ENCODE measurements at regions not wholly inside any gene's neighbourhood (a gene's known extent, or its start where the extent isn't known, plus 50 kb on each side); places are given as distances from the start of the nearest gene placed in this dataset.

- 60 to 66% methylated on average over 2 of the region's 2 CpGs for WGBS, 2 donors
- no peaks in the 10 kb centered on the region for H3K9me3 ChIP-seq
- no peaks in the 10 kb centered on the region for H3K4me1 ChIP-seq
- no peak overlapping the region for H3K4me3 ChIP-seq
- ATAC-seq (ENCODE audit: low FRiP score in 2 of 2) (no peak), DNase-seq (no peak)
- TF ChIP-seq POLR2A (IDR thresholded peaks at IDR 0.05) (no peak), EP300 (IDR thresholded peaks at IDR 0.05) (no peak), POLR2AphosphoS5 (IDR thresholded peaks at IDR 0.05) (no peak), CTCF (IDR thresholded peaks at IDR 0.05) (no peak)
- no peak overlapping the region for H3K27ac ChIP-seq
- no peaks in the 10 kb centered on the region for H3K27me3 ChIP-seq
- H3K36me3 ChIP-seq: no peaks in the 10 kb centered on the region
Observed at GRCh38 chr5:68359699-68360098, 144.1 kb downstream of the PIK3R1 start.

- 75 to 88% methylated on average over 1 of the region's 1 CpG for WGBS, 2 donors
- H3K9me3 ChIP-seq: no peaks in the 10 kb centered on the region
- no peaks in the 10 kb centered on the region for H3K36me3 ChIP-seq
- DNase-seq (no peak), ATAC-seq (ENCODE audit: low FRiP score in 2 of 2) (no peak)
- H3K27me3 ChIP-seq: no peaks in the 10 kb centered on the region
- H3K27ac ChIP-seq: no peak overlapping the region
- no peaks in the 10 kb centered on the region for H3K4me1 ChIP-seq
- no peak for TF ChIP-seq CTCF (IDR thresholded peaks at IDR 0.05)
- TF ChIP-seq EP300 (IDR thresholded peaks at IDR 0.05): no peak
- TF ChIP-seq POLR2A (IDR thresholded peaks at IDR 0.05): no peak
- no peak for TF ChIP-seq POLR2AphosphoS5 (IDR thresholded peaks at IDR 0.05)
- H3K4me3 ChIP-seq: no peak overlapping the region
Observed at GRCh38 chr5:68362331-68362730, 146.8 kb downstream of the PIK3R1 start.

GRCh38 chr5:68365889-68366288 lies 150.3 kb downstream of the PIK3R1 start:
- H3K4me1 ChIP-seq: peaks cover 0 to 4% (median 2%) of the 10 kb centered on the region in 4 donors
- DNase-seq: no peak
- no peak overlapping the region for H3K27ac ChIP-seq
- no peak for ATAC-seq (ENCODE audit: low FRiP score in 2 of 2)
- no peaks in the 10 kb centered on the region for H3K36me3 ChIP-seq
- WGBS, 2 donors: 100% methylated on average over 1 of the region's 1 CpG
- H3K9me3 ChIP-seq: no peaks in the 10 kb centered on the region
- no peak overlapping the region for H3K4me3 ChIP-seq
- no peaks in the 10 kb centered on the region for H3K27me3 ChIP-seq
- TF ChIP-seq CTCF (IDR thresholded peaks at IDR 0.05) (no peak), POLR2A (IDR thresholded peaks at IDR 0.05) (no peak), POLR2AphosphoS5 (IDR thresholded peaks at IDR 0.05) (no peak), EP300 (IDR thresholded peaks at IDR 0.05) (no peak)

GRCh38 chr5:68367287-68367686 lies 151.7 kb downstream of the PIK3R1 start:
- H3K36me3 ChIP-seq: no peaks in the 10 kb centered on the region
- ATAC-seq (ENCODE audit: low FRiP score in 2 of 2): no peak
- TF ChIP-seq POLR2AphosphoS5 (IDR thresholded peaks at IDR 0.05) (no peak), EP300 (IDR thresholded peaks at IDR 0.05) (no peak), POLR2A (IDR thresholded peaks at IDR 0.05) (no peak), CTCF (IDR thresholded peaks at IDR 0.05) (no peak)

GRCh38 chr5:68367717-68368116 lies 152.2 kb downstream of the PIK3R1 start:
- Histone ChIP-seq H3K4me3 (no peak overlapping the region), H3K27me3 (no peaks in the 10 kb centered on the region), H3K9me3 (no peaks in the 10 kb centered on the region), H3K4me1 (peaks cover 0 to 4% (median 2%) of the 10 kb centered on the region in 4 donors), H3K36me3 (no peaks in the 10 kb centered on the region), H3K27ac (no peak overlapping the region)
- DNase-seq (no peak), ATAC-seq (ENCODE audit: low FRiP score in 2 of 2) (no peak)
- no peak for TF ChIP-seq POLR2AphosphoS5 (IDR thresholded peaks at IDR 0.05)
- no peak for TF ChIP-seq EP300 (IDR thresholded peaks at IDR 0.05)
- TF ChIP-seq POLR2A (IDR thresholded peaks at IDR 0.05): no peak
- TF ChIP-seq CTCF (IDR thresholded peaks at IDR 0.05): no peak
- 92 to 93% methylated on average over 4 of the region's 4 CpGs for WGBS, 2 donors

More at GRCh38 chr5:68367287-68367686, 151.7 kb downstream of the PIK3R1 start:
- H3K27ac ChIP-seq: no peak overlapping the region
- 95 to 96% methylated on average over 2 of the region's 2 CpGs for WGBS, 2 donors
- no peak for DNase-seq
- H3K9me3 ChIP-seq: no peaks in the 10 kb centered on the region
- H3K27me3 ChIP-seq: no peaks in the 10 kb centered on the region
- peaks cover 0 to 4% (median 2%) of the 10 kb centered on the region in 4 donors for H3K4me1 ChIP-seq
- H3K4me3 ChIP-seq: no peak overlapping the region

All from upper lobe of left lung (tissue), 6 donors.